OCI-LY1 (cell line): ENCODE measurements at regions not wholly inside any gene's neighbourhood (a gene's known extent, or its start where the extent isn't known, plus 50 kb on each side); places are given as distances from the start of the nearest gene placed in this dataset.

Experiments used
- H2AFZ ChIP-seq: fragments of 200-600 bp; sonication (generic), shearing (Covaris generic); 2 replicates; pipeline ENCODE4 v1.6.0; 2014; ENCODE audit warnings: antibody characterized with exemption, mild to moderate bottlenecking, low read length
- H3F3A ChIP-seq: fragments of 200-600 bp; sonication (generic), shearing (Covaris generic); 2 replicates; pipeline ENCODE4 v1.6.0; 2014; ENCODE audit warnings: mild to moderate bottlenecking, antibody characterized with exemption, low read length, moderate library complexity; ENCODE audit not compliant: insufficient read depth
- H3K27ac ChIP-seq: fragments of 200-600 bp; sonication (generic); 2 replicates; pipeline ENCODE4 v1.5.1; 2014; ENCODE audit warnings: low read length, mixed run types, mild to moderate bottlenecking, low read depth; ENCODE audit not compliant: poor library complexity, severe bottlenecking
- H3K27me3 ChIP-seq: fragments of 200-600 bp; sonication (generic); 2 replicates; pipeline ENCODE4 v1.6.0; 2014; ENCODE audit warnings: antibody characterized with exemption, mild to moderate bottlenecking, low read length, moderate library complexity; ENCODE audit not compliant: insufficient read depth
- H3K36me3 ChIP-seq: fragments of 200-600 bp; sonication (generic); 2 replicates; pipeline ENCODE4 v1.6.1; 2014; ENCODE audit warnings: mild to moderate bottlenecking, antibody characterized with exemption, low read length, moderate library complexity, mixed read lengths; ENCODE audit not compliant: insufficient read depth
- H3K4me1 ChIP-seq: fragments of 200-600 bp; sonication (generic); 2 replicates; pipeline ENCODE4 v1.5.1; 2014; ENCODE audit warnings: mild to moderate bottlenecking, low read length, moderate library complexity; ENCODE audit not compliant: insufficient read depth, severe bottlenecking
- H3K4me2 ChIP-seq: fragments of 200-600 bp; sonication (generic), shearing (Covaris generic); 2 replicates; pipeline ENCODE4 v1.6.1; 2014; ENCODE audit warnings: low read length
- H3K4me3 ChIP-seq: fragments of 200-600 bp; sonication (generic); 2 replicates; pipeline ENCODE4 v1.5.1; 2014; ENCODE audit warnings: low read length, low read depth, mild to moderate bottlenecking, mixed read lengths; ENCODE audit not compliant: poor library complexity, severe bottlenecking
- H3K79me2 ChIP-seq: fragments of 200-600 bp; shearing (Covaris generic); 2 replicates; pipeline ENCODE4 v1.6.1; 2016; ENCODE audit warnings: mixed run types, low read length, mixed read lengths; ENCODE audit not compliant: insufficient read depth
- H3K9ac ChIP-seq: fragments of 200-600 bp; sonication (generic), shearing (Covaris generic); 2 replicates; pipeline ENCODE4 v1.6.1; 2014; ENCODE audit warnings: mild to moderate bottlenecking, low read length, mixed read lengths
- H3K9me2 ChIP-seq: fragments of 200-600 bp; sonication (generic), shearing (Covaris generic); 2 replicates; pipeline ENCODE4 v1.6.1; 2014; ENCODE audit warnings: low read depth, mild to moderate bottlenecking, low read length, mixed read lengths
- H3K9me3 ChIP-seq: fragments of 200-600 bp; shearing (Covaris generic); 2 replicates; pipeline ENCODE4 v1.6.1; 2014; ENCODE audit warnings: low read length, mixed read lengths
- H4K20me1 ChIP-seq: fragments of 200-600 bp; sonication (generic), shearing (Covaris generic); 2 replicates; pipeline ENCODE4 v1.6.0; 2016; ENCODE audit warnings: mild to moderate bottlenecking, low read length; ENCODE audit not compliant: insufficient read depth
- EZH2 ChIP-seq: fragments of 200-600 bp; sonication (generic), shearing (Covaris generic); IDR thresholded peaks from 2 replicates; pipeline ENCODE4 v1.8.0; 2017; ENCODE audit warnings: borderline replicate concordance, mixed run types, mild to moderate bottlenecking, antibody characterized with exemption, low read length, moderate library complexity, mixed read lengths
- TF ChIP-seq, protein P1 (sequence below): fragments of 200-600 bp; sonication (generic), shearing (Covaris generic); IDR thresholded peaks from 2 replicates; pipeline ENCODE4 v1.5.1; 2017; ENCODE audit warnings: mild to moderate bottlenecking, antibody characterized with exemption, low read length, moderate library complexity, mixed read lengths

DNA sequence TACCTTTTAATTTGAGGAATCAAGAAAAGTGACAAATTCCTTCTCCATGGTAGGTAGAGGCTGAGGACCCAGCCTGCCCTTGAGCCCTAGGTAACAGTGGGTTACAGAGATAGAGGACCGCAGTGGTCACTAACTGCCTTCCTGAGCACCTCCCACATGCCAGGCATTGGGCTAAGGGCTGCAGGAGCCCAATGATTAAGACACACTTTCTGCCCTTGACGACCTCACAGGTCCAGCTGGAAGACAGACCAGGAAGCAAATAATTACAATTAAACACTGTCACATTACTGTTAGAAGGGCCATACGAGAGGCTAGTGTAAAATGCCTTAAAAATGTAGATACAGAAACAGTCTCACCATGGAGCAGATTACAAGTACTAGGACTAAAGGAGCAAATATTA, 156.8 kb upstream of the NFE2L3 start:
- Histone ChIP-seq H3F3A (no peaks in the 10 kb centered on the region), H3K9me2 (no peaks in the 10 kb centered on the region), H3K4me2 (no peak overlapping the region), H3K4me1 (no peaks in the 10 kb centered on the region), H3K79me2 (no peaks in the 10 kb centered on the region), H3K27ac (no peak overlapping the region), H3K27me3 (no peaks in the 10 kb centered on the region), H3K36me3 (no peaks in the 10 kb centered on the region; the same call in 1 of the 2 replicates), H3K9me3 (peaks cover 4% of the 10 kb centered on the region; the same call in 1 of the 2 replicates), H4K20me1 (no peaks in the 10 kb centered on the region), H2AFZ (no peak overlapping the region), H3K9ac (no peak overlapping the region), H3K4me3 (no peak overlapping the region)
- TF ChIP-seq EZH2: no peak
- TF ChIP-seq, protein P1, sequence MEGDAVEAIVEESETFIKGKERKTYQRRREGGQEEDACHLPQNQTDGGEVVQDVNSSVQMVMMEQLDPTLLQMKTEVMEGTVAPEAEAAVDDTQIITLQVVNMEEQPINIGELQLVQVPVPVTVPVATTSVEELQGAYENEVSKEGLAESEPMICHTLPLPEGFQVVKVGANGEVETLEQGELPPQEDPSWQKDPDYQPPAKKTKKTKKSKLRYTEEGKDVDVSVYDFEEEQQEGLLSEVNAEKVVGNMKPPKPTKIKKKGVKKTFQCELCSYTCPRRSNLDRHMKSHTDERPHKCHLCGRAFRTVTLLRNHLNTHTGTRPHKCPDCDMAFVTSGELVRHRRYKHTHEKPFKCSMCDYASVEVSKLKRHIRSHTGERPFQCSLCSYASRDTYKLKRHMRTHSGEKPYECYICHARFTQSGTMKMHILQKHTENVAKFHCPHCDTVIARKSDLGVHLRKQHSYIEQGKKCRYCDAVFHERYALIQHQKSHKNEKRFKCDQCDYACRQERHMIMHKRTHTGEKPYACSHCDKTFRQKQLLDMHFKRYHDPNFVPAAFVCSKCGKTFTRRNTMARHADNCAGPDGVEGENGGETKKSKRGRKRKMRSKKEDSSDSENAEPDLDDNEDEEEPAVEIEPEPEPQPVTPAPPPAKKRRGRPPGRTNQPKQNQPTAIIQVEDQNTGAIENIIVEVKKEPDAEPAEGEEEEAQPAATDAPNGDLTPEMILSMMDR: no peak

DNA sequence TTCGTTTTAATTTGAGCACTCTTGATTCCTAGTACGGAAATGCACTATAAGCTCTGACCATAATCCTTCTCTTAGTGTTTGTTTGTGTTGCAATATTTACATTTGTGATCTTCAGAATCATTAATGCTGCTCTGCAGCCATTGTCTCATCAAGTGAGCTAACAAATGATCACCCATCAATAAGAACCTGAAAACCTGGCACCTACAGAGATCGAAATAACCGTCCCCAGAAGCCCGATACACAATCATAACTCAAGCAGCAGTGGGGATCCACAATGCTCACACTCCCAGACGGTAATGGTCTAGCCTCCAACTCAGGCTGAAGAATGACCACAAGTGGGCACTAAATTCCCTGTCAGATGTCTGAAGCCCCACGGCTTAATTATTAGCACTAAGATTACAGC, 156.0 kb upstream of the NFE2L3 start:
- no peak overlapping the region for H3K9ac ChIP-seq
- no peak overlapping the region for H2AFZ ChIP-seq
- H3F3A ChIP-seq: no peaks in the 10 kb centered on the region
- no peaks in the 10 kb centered on the region for H3K27me3 ChIP-seq
- H4K20me1 ChIP-seq: no peaks in the 10 kb centered on the region
- no peaks in the 10 kb centered on the region; the same call in 1 of the 2 replicates for H3K36me3 ChIP-seq
- H3K27ac ChIP-seq: no peak overlapping the region
- peaks cover 4% of the 10 kb centered on the region; the same call in 1 of the 2 replicates for H3K9me3 ChIP-seq
- TF ChIP-seq, protein P1: peak; percentile 44
- TF ChIP-seq EZH2: no peak
- no peak overlapping the region for H3K4me3 ChIP-seq
- H3K9me2 ChIP-seq: no peaks in the 10 kb centered on the region
- H3K4me2 ChIP-seq: no peak overlapping the region
- H3K4me1 ChIP-seq: no peaks in the 10 kb centered on the region
- no peaks in the 10 kb centered on the region for H3K79me2 ChIP-seq

DNA sequence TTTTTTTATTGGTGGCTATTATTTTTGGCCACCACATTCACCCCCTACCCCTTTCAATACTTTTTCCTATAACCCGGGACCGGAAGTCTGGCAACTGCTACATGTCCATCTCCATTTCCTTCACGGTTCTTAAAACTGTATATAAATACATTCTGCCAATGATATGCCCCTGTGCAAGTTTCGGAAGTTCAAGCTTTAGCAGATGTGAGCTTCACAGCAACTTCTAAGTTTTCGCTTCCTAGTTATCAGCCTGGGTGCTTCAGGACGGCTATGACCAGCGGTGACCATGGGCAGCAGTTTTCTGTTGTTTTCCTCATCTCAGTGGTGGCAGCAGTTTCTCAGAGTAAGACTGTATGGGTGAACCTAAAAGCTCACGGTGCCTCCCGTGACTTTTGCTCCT, 153.5 kb upstream of the NFE2L3 start:
- Histone ChIP-seq H3K4me3 (no peak overlapping the region), H3K27me3 (no peaks in the 10 kb centered on the region), H3K79me2 (no peaks in the 10 kb centered on the region), H3K9ac (no peak overlapping the region), H3K27ac (no peak overlapping the region), H2AFZ (no peak overlapping the region), H3F3A (no peaks in the 10 kb centered on the region), H3K9me3 (peaks cover 4% of the 10 kb centered on the region; the same call in 1 of the 2 replicates), H3K4me1 (no peaks in the 10 kb centered on the region), H3K4me2 (no peak overlapping the region), H3K36me3 (no peaks in the 10 kb centered on the region; the same call in 1 of the 2 replicates), H4K20me1 (no peaks in the 10 kb centered on the region), H3K9me2 (no peaks in the 10 kb centered on the region)
- TF ChIP-seq EZH2: no peak
- TF ChIP-seq, protein P1: no peak
